GM12878 (cell line): ENCODE measurements at regions not wholly inside any gene's neighbourhood (a gene's known extent, or its start where the extent isn't known, plus 50 kb on each side); places are given as distances from the start of the nearest gene placed in this dataset.

Experiments used
- ATAC-seq: fragments of 200-7000 bp; cut with Tn5 transposase; 3 replicates; pipeline ENCODE4 v1.9.1; 2020; ENCODE audit warnings: mild to moderate bottlenecking, moderate library complexity
- BruUV-seq: library from RNA; stranded (reverse); fragments of 400-500 nt; replicated peaks from 2 replicates; lab custom pipeline; 2021; lab: Mats Ljungman, UMichigan
- CTCF ChIA-PET: fragments of 300-600 bp; sonication (Branson Sonifier 250); formaldehyde crosslinking; extraction: SDS; loops from one replicate; lab custom pipeline; 2021; ENCODE audit warnings: inconsistent platforms; lab: Yijun Ruan, JAX
- POLR2A ChIA-PET: fragments of 350-600 bp; formaldehyde crosslinking; extraction: SDS; loops from one replicate; lab custom pipeline; 2021; ENCODE audit warnings: inconsistent platforms; lab: Charles Lee
- RAD21 ChIA-PET: fragments of 300-600 bp; sonication (Branson Sonifier 250); formaldehyde crosslinking; loops from one replicate; lab custom pipeline; 2023; ENCODE audit warnings: antibody characterized with exemption; ENCODE audit not compliant: unreplicated experiment; lab: Charles Lee
- SMC1A ChIA-PET: fragments of 300-600 bp; sonication (Branson Sonifier 250); formaldehyde crosslinking; loops from one replicate; lab custom pipeline; 2023; ENCODE audit not compliant: unreplicated experiment, uncharacterized antibody; lab: Charles Lee
- DNase-seq: peaks from one replicate; pipeline ENCODE4 v3.0.0-alpha.2; 2011; ENCODE audit warnings: low read depth, low spot score
- FAIRE-seq: peaks from 3 replicates; lab custom pipeline; 2011; peaks lifted over from hg19 to GRCh38; lab: Jason Lieb, UNC
- H2AFZ ChIP-seq: 2 replicates; pipeline ENCODE4 v1.6.0; 2011; ENCODE audit warnings: low read depth, low read length, control low read depth; ENCODE audit not compliant: control insufficient read depth
- H3K27ac ChIP-seq: 2 replicates; pipeline ENCODE4 v1.5.1; 2011; ENCODE audit warnings: control low read depth; ENCODE audit not compliant: control insufficient read depth, insufficient read depth
- H3K27me3 ChIP-seq, 2 experiments: replicated peaks in 1 of 2; 2 replicates each; pipeline versions ENCODE4 v1.6.0 to v1.6.1; 2011; ENCODE audit warnings: low read length in 1 of 2; ENCODE audit not compliant: control insufficient read depth in 2 of 2, insufficient read depth in 2 of 2
- H3K36me3 ChIP-seq, 2 experiments: 2 replicates each; pipeline ENCODE4 v1.5.1; 2011; ENCODE audit warnings: low read length in 1 of 2; ENCODE audit not compliant: control insufficient read depth in 2 of 2, insufficient read depth in 2 of 2
- H3K4me1 ChIP-seq: 2 replicates; pipeline ENCODE4 v1.6.1; 2011; ENCODE audit warnings: mild to moderate bottlenecking, low read length, moderate library complexity, mixed read lengths; ENCODE audit not compliant: control insufficient read depth, insufficient read depth
- H3K4me2 ChIP-seq: 2 replicates; pipeline ENCODE4 v1.6.0; 2011; ENCODE audit warnings: control low read depth; ENCODE audit not compliant: control insufficient read depth, insufficient read depth
- H3K4me3 ChIP-seq: fragments of 200-600 bp; sonication (generic); 2 replicates; pipeline ENCODE4 v1.5.1; 2016
- H3K79me2 ChIP-seq: 2 replicates; pipeline ENCODE4 v1.6.0; 2011; ENCODE audit warnings: low read length; ENCODE audit not compliant: control insufficient read depth, insufficient read depth
- H3K9ac ChIP-seq: 2 replicates; pipeline ENCODE4 v1.8.0; 2011; ENCODE audit warnings: low read length, control low read depth, mixed read lengths; ENCODE audit not compliant: control insufficient read depth, insufficient read depth
- H3K9me3 ChIP-seq: replicated peaks from 3 replicates; pipeline ENCODE4 v1.5.1; 2011; ENCODE audit warnings: mild to moderate bottlenecking, low read length; ENCODE audit not compliant: control insufficient read depth, insufficient read depth
- H4K20me1 ChIP-seq: 2 replicates; pipeline ENCODE4 v1.6.0; 2011; ENCODE audit not compliant: control insufficient read depth, insufficient read depth
- IKZF2 ChIP-seq, 2 experiments: fragments of 450-650 bp; IDR thresholded peaks; 2 replicates each; pipeline ENCODE4 v1.6.1; 2017; ENCODE audit warnings: mild to moderate bottlenecking in 2 of 2, moderate library complexity in 2 of 2
- JUNB ChIP-seq: IDR thresholded peaks from 2 replicates; pipeline ENCODE4 v1.6.1; 2016; ENCODE audit warnings: antibody characterized with exemption, mild to moderate bottlenecking
- KAT2A ChIP-seq: conservative IDR thresholded peaks from 2 replicates; pipeline ENCODE4 v1.6.1; 2011; ENCODE audit warnings: low read depth, low read length; ENCODE audit not compliant: control insufficient read depth
- NBN ChIP-seq: fragments of 450-650 bp; IDR thresholded peaks from 2 replicates; pipeline ENCODE4 v1.6.1; 2016
- WRNIP1 ChIP-seq: IDR thresholded peaks from 2 replicates; pipeline ENCODE4 v1.6.1; 2011; ENCODE audit warnings: low read depth, low read length, improper control_type of control experiment, borderline replicate concordance
- ZNF622 ChIP-seq: fragments of 450-650 bp; IDR thresholded peaks from 2 replicates; pipeline ENCODE4 v1.6.1; 2017; ENCODE audit warnings: mild to moderate bottlenecking, inconsistent platforms
- WGBS: methylation state at CpG from one replicate; pipeline ENCODE4 v1.1.6; 2016; ENCODE audit warnings: low lambda C conversion rate; ENCODE audit not compliant: insufficient replicate concordance, insufficient coverage; ENCODE audit errors: missing lambda C conversion rate; 5-methylcytosine and 5-hydroxymethylcytosine counted together
- in situ Hi-C: fragments of 300-500 bp; cut with MboI; formaldehyde crosslinking; loops from 9 replicates; pipeline ENCODE4 v1.14.3; 2018; ENCODE audit warnings: mixed read lengths
- intact Hi-C: fragments of 100-400 bp; cut with micrococcal nuclease; formaldehyde crosslinking; loops from one replicate; pipeline ENCODE4 v1.14.2; 2022; ENCODE audit not compliant: unreplicated experiment
- TF ChIP-seq, protein P1 (sequence below): fragments of 450-650 bp; IDR thresholded peaks from 2 replicates; pipeline ENCODE4 v1.6.1; 2017; ENCODE audit warnings: borderline replicate concordance

DNA sequence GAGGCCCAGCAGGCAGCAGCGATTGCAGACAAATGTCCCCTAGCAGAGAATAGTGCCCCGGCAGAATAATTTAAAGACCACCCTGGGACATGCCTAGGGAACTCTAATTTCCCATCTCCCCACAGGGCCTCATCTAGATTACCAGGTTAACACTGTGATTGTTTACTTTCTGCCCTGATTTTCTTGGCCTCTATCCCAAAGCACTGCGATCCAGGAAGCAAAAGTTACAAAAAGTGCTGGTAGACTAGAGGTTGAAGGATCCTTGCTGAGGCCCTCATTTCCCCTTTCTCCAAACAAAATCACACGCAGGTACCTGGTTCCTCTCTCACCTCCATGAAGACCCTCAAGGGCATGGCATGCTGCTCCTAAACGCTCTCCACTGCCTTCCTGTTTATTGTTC is 229.7 kb downstream of the C1orf94 start:
- TF ChIP-seq WRNIP1 = no peak
- H3K27me3 ChIP-seq = no peaks in the 10 kb centered on the region; a peak in 2 of 4 replicates
- no peak overlapping the region for H3K9ac ChIP-seq
- POLR2A ChIA-PET = no interaction called here
- SMC1A ChIA-PET = interaction anchor here (0.8 kb wide), 1 partner anchor 10 kb away, joined by 3 read pairs; no protein-coding TSS in a partner anchor
- DNase-seq (no peak), FAIRE-seq (no peak), ATAC-seq (no peak)
- RAD21 ChIA-PET = no interaction called here
- no peaks in the 10 kb centered on the region for H4K20me1 ChIP-seq
- 48% methylated on average over 5 of the region's 5 CpGs for WGBS
- no TSS peak for BruUV-seq
- H3K27ac ChIP-seq = no peak overlapping the region
- in situ Hi-C loops = no loop called here
- no peaks in the 10 kb centered on the region for H3K4me1 ChIP-seq
- H3K4me3 ChIP-seq = no peak overlapping the region
- no peaks in the 10 kb centered on the region for H3K36me3 ChIP-seq
- no peaks in the 10 kb centered on the region for H3K9me3 ChIP-seq
- no peaks in the 10 kb centered on the region for H3K79me2 ChIP-seq
- no peak overlapping the region for H3K4me2 ChIP-seq
- CTCF ChIA-PET = no interaction called here
- H2AFZ ChIP-seq = no peak overlapping the region
- intact Hi-C loops = no loop called here

GRCh38 chr1:34406833-34407539 is 230.3 kb downstream of the C1orf94 start:
- ATAC-seq (no peak), FAIRE-seq (no peak), DNase-seq (no peak)
- in situ Hi-C loops (no loop called here), intact Hi-C loops (no loop called here)
- Histone ChIP-seq H3K27ac (no peak overlapping the region), H2AFZ (no peak overlapping the region), H4K20me1 (no peaks in the 10 kb centered on the region), H3K36me3 (no peaks in the 10 kb centered on the region), H3K9ac (no peak overlapping the region), H3K4me2 (no peak overlapping the region), H3K27me3 (no peaks in the 10 kb centered on the region; a peak in 2 of 4 replicates), H3K9me3 (no peaks in the 10 kb centered on the region), H3K4me1 (no peaks in the 10 kb centered on the region), H3K4me3 (no peak overlapping the region), H3K79me2 (no peaks in the 10 kb centered on the region)
- CTCF ChIA-PET = no interaction called here
- SMC1A ChIA-PET = interaction anchor here (0.8 kb wide), 1 partner anchor 10 kb away, joined by 3 read pairs; no protein-coding TSS in a partner anchor
- no peak for TF ChIP-seq JUNB
- TF ChIP-seq KAT2A = no peak
- TF ChIP-seq, protein P1, sequence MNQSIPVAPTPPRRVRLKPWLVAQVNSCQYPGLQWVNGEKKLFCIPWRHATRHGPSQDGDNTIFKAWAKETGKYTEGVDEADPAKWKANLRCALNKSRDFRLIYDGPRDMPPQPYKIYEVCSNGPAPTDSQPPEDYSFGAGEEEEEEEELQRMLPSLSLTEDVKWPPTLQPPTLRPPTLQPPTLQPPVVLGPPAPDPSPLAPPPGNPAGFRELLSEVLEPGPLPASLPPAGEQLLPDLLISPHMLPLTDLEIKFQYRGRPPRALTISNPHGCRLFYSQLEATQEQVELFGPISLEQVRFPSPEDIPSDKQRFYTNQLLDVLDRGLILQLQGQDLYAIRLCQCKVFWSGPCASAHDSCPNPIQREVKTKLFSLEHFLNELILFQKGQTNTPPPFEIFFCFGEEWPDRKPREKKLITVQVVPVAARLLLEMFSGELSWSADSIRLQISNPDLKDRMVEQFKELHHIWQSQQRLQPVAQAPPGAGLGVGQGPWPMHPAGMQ = no peak
- no peak for TF ChIP-seq NBN
- TF ChIP-seq ZNF622 = no peak
- TF ChIP-seq IKZF2 (IDR thresholded peaks at IDR 0.05) = no peak
- POLR2A ChIA-PET = no interaction called here
- 22% methylated on average over 9 of the region's 9 CpGs for WGBS
- RAD21 ChIA-PET = no interaction called here
- no TSS peak for BruUV-seq
